ENCODE measurements at regions not wholly inside any gene's neighbourhood (a gene's known extent, or its start where the extent isn't known, plus 50 kb on each side); places are given as distances from the start of the nearest gene placed in this dataset.

- no peak for TF ChIP-seq CTCF (IDR thresholded peaks at IDR 0.05 in 8 of 11, conservative IDR thresholded peaks at IDR 0.05 in 3 of 11)
- TF ChIP-seq POLR2A (IDR thresholded peaks at IDR 0.05), result no peak
Observed at GRCh38 chr10:52533986-52534385, 219.9 kb downstream of the DKK1 start.
